ENCODE measurements at regions not wholly inside any gene's neighbourhood (a gene's known extent, or its start where the extent isn't known, plus 50 kb on each side); places are given as distances from the start of the nearest gene placed in this dataset.
"Not testable (repeated sequence)": the region's sequence is repeated elsewhere in the genome, so short reads cannot be mapped to it uniquely, and the experiment has no call there.

- Histone ChIP-seq H3K27ac (no peak overlapping the region), H3K27me3 (no peaks in the 10 kb centered on the region; the same call in 1 of the 2 replicates), H3K9me3 (replicated peaks) (no peaks in the 10 kb centered on the region), H3K36me3 (no peaks in the 10 kb centered on the region), H3K4me1 (no peaks in the 10 kb centered on the region), H3K4me3 (no peak overlapping the region)
- no peak for DNase-seq
Measured at GRCh38 chrX:11836284-11836683, 78.2 kb downstream of the MSL3 start.

DNA sequence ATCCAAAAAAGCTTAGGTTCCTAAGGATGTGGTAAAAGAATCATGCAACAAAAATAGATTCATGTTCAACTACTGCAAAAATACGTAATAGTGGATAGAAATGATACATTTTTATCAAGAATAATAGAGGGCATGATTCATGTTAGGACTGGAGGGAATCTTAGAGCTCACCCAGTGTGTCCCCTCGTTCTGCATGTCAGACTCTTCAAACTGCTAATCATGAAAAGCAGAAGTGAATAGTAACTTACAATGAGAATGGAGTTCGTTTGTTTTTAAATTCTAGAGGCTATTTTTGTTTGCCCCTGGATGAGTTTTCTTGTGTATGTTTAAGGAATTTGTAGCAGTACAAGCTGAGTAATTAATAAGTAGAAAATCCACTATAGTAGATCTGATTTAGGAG is 79.4 kb downstream of the MSL3 start:
- H3K36me3 ChIP-seq: no peaks in the 10 kb centered on the region
- no peaks in the 10 kb centered on the region for H3K4me1 ChIP-seq
- no peak for DNase-seq
- no peak overlapping the region for H3K27ac ChIP-seq
- H3K9me3 ChIP-seq (replicated peaks): no peaks in the 10 kb centered on the region
- no peak overlapping the region for H3K4me3 ChIP-seq
- H3K27me3 ChIP-seq: no peaks in the 10 kb centered on the region; the same call in 1 of the 2 replicates

GRCh38 chrX:11864171-11864570 is 106.1 kb downstream of the MSL3 start:
- H3K9me3 ChIP-seq (replicated peaks): no peaks in the 10 kb centered on the region
- H3K27ac ChIP-seq: no peak overlapping the region
- H3K27me3 ChIP-seq: no peaks in the 10 kb centered on the region
- DNase-seq: no peak
- H3K4me1 ChIP-seq: no peaks in the 10 kb centered on the region
- H3K36me3 ChIP-seq: no peaks in the 10 kb centered on the region
- H3K4me3 ChIP-seq: no peak overlapping the region

DNA sequence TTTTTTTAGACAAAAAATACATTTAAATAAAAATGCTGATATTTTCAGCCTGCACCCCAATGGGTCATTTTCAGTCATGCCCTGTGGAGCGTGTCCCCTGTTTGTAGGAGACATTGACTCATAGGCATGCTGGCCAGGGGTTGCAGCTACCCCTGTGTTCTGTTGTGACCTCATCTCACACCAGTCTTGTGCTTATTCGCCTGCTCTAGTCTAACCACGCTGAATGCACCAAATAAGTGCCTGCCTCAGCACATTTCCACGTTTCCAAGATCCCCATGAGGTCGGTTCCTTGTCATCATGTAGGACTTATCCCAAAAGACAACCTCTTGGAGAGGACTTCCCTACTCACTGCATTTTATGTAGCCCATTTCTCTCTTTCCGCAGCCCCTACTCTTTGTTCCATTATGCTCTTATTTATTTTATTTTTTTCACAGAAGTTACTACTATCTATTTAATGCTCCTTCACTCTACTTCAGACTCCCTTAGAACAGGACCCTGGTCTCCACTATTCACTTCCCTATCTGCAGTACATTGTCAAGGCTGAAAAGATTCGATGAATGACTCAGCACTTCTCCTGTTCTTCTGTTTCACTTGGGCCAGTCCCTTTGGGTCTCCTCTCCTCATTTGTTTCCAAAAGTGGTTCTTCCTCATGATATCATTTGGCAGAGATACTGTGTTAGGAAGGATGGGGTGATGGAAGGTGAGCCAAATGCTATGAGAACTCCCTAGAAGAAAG is 109.7 kb downstream of the MSL3 start:
- Histone ChIP-seq H3K4me1 (no peaks in the 10 kb centered on the region), H3K36me3 (no peaks in the 10 kb centered on the region), H3K27me3 (no peaks in the 10 kb centered on the region), H3K4me3 (no peak overlapping the region), H3K27ac (no peak overlapping the region), H3K9me3 (replicated peaks) (no peaks in the 10 kb centered on the region)
- no peak for DNase-seq

GRCh38 chrX:11870789-11871188 is 112.8 kb downstream of the MSL3 start:
- no peak for DNase-seq
- Histone ChIP-seq H3K27ac (no peak overlapping the region), H3K4me1 (no peaks in the 10 kb centered on the region), H3K4me3 (no peak overlapping the region), H3K9me3 (replicated peaks) (no peaks in the 10 kb centered on the region), H3K27me3 (no peaks in the 10 kb centered on the region), H3K36me3 (no peaks in the 10 kb centered on the region)

- DNase-seq: no peak
- no peaks in the 10 kb centered on the region for H3K9me3 ChIP-seq (replicated peaks)
- no peak overlapping the region for H3K4me3 ChIP-seq
- no peak overlapping the region for H3K27ac ChIP-seq
- H3K36me3 ChIP-seq: no peaks in the 10 kb centered on the region
- no peaks in the 10 kb centered on the region for H3K4me1 ChIP-seq
- H3K27me3 ChIP-seq: no peaks in the 10 kb centered on the region
Measured at GRCh38 chrX:11881485-11882170, 123.6 kb downstream of the MSL3 start.

DNA sequence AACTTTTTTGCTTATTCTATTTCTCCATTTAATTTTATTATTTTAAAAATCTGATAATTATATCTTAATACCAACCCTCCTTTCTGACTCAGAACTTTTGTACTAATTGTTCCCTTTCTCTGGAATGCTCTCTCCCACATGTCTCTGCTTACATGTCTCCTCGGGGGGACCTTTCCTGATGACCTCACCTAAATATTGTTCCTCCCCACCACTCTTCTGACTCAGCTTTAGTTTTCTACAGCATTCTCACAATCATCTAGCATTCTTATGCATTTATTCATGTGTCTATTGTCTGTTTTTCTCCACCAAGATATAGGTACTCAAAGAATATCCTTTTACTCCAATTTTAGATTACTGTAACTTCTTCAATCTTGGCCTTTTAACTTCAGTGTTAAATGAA is 128.7 kb downstream of the MSL3 start:
- Histone ChIP-seq H3K36me3 (no peaks in the 10 kb centered on the region), H3K4me3 (no peak overlapping the region), H3K27me3 (no peaks in the 10 kb centered on the region), H3K4me1 (peaks cover 8% of the 10 kb centered on the region; the same call in 1 of the 2 replicates), H3K27ac (no peak overlapping the region), H3K9me3 (replicated peaks) (no peaks in the 10 kb centered on the region)
- no peak for DNase-seq

GRCh38 chrX:11887175-11887574 is 129.1 kb downstream of the MSL3 start:
- Histone ChIP-seq H3K27me3 (no peaks in the 10 kb centered on the region), H3K9me3 (replicated peaks) (no peaks in the 10 kb centered on the region), H3K36me3 (no peaks in the 10 kb centered on the region), H3K4me1 (peaks cover 8% of the 10 kb centered on the region; the same call in 1 of the 2 replicates), H3K4me3 (no peak overlapping the region), H3K27ac (no peak overlapping the region)
- no peak for DNase-seq

DNA sequence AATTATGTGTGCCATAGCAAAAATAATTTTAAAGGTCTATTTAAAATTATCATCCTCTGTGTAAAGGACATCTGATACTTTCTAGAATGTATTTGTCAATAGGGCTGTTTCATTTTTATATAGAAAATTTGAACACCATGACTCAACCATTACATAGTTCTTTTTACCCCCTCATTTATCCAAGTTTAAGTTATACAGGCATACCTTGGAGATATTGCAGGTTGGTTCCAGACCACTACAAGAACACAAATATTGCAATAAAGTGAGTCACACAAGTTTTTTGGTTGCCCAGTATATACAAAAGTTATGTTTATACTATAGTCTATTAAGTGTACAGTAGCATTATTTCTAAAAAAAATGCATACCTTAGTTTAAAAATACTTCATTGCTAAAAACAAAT is 130.4 kb downstream of the MSL3 start:
- DNase-seq: no peak
- Histone ChIP-seq H3K27ac (no peak overlapping the region), H3K4me3 (no peak overlapping the region), H3K9me3 (replicated peaks) (no peaks in the 10 kb centered on the region), H3K36me3 (no peaks in the 10 kb centered on the region), H3K4me1 (peaks cover 8% of the 10 kb centered on the region; the same call in 1 of the 2 replicates), H3K27me3 (no peaks in the 10 kb centered on the region)

GRCh38 chrX:11889791-11890190 is 131.8 kb downstream of the MSL3 start:
- no peak overlapping the region for H3K27ac ChIP-seq
- H3K27me3 ChIP-seq: no peaks in the 10 kb centered on the region
- no peak overlapping the region for H3K4me3 ChIP-seq
- H3K4me1 ChIP-seq: peaks cover 11% of the 10 kb centered on the region; the same call in 1 of the 2 replicates
- H3K9me3 ChIP-seq (replicated peaks): no peaks in the 10 kb centered on the region
- no peak for DNase-seq
- H3K36me3 ChIP-seq: no peaks in the 10 kb centered on the region

DNA sequence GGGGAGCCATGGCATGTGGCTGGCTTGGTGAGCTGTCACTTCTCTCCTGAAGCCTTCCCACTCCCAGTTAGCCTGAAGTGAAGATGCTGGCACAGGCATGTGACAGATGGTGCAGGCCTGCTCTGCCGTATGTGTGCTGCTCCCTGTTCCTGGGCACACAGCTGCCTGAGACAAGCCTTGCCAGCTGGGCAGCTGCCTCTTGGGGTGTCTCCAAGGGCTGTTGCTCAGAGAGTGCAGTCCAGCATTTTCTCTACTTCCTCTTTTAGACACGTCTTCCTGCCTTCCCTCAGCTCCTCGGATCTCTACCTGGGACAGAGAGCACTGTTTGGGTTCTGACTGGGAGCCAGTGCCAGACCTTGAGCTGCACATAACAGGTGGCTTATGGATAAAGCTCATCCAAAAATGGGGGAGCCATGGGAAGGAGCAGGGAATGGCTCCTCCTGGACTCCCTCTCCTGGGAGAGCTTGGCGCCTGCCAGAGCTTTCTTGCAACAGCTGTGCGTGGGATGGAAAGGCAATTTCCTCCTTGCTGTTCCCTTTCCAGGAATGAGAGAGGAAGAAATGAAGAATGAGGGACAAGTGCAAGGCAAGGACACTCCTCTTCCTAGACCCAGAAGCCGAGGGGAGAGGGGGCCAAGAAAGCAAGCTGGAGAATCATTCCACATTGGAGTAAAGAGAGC is 132.9 kb downstream of the MSL3 start:
- H3K9me3 ChIP-seq (replicated peaks): no peaks in the 10 kb centered on the region
- H3K27me3 ChIP-seq: no peaks in the 10 kb centered on the region
- H3K4me3 ChIP-seq: peak overlapping the region; percentile 16
- DNase-seq: peak; percentile 47 to 57
- no peaks in the 10 kb centered on the region for H3K36me3 ChIP-seq
- H3K4me1 ChIP-seq: peaks cover 11% of the 10 kb centered on the region; the same call in 1 of the 2 replicates
- peak overlapping the region; percentile 52 for H3K27ac ChIP-seq

DNA sequence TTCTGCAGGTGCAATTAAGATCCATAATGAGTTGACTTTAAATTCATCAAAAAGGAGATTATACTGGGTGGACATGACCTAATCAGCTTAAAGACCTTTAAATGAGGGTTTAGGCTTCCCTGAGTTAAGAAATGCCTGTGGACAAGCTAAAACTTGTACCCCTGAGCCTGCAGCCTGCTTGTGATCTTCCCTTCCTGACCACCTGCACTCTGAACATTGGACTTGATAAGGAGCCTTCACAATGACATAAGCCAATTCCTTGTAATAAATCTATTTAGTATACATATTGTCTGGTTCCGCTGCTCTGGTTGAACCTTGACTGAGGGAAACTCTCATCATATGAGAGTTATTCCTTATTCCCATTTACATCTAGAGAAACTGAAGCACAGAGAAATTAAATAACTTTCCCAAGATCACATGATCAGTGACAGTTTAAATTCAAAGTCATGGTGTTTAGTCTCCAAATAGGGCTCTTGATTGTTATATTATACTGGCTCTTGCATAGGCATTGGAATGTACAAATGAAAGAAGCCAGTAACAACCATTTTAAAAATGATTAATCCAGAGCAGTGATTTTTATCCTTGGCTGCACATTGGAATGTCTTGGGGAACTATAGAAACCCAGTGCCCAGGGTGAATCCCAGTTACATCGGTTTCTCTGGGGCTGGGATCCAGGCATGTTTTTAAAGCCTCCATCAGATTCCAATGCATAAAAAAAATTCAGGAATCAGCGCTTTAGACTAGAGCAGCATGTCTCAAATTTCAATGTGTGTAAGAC is 136.1 kb downstream of the MSL3 start:
- no peaks in the 10 kb centered on the region for H3K27me3 ChIP-seq
- no peaks in the 10 kb centered on the region for H3K36me3 ChIP-seq
- H3K4me1 ChIP-seq: peaks cover 16% of the 10 kb centered on the region
- no peak for DNase-seq
- no peaks in the 10 kb centered on the region for H3K9me3 ChIP-seq (replicated peaks)
- H3K27ac ChIP-seq: no peak overlapping the region
- no peak overlapping the region for H3K4me3 ChIP-seq

GRCh38 chrX:11899091-11899490 is 141.1 kb downstream of the MSL3 start:
- H3K36me3 ChIP-seq: no peaks in the 10 kb centered on the region
- peaks cover 22% of the 10 kb centered on the region for H3K4me1 ChIP-seq
- peak; percentile 14 to 45 for DNase-seq
- H3K9me3 ChIP-seq (replicated peaks): no peaks in the 10 kb centered on the region
- H3K27me3 ChIP-seq: no peaks in the 10 kb centered on the region
- H3K4me3 ChIP-seq: no peak overlapping the region
- H3K27ac ChIP-seq: peak overlapping the region; percentile 77

- not testable (repeated sequence) for H3K27ac ChIP-seq; H3K9me3 ChIP-seq (replicated peaks); H3K36me3 ChIP-seq; H3K4me3 ChIP-seq; DNase-seq; H3K27me3 ChIP-seq; H3K4me1 ChIP-seq
Measured at GRCh38 chrX:11905933-11906332, 147.9 kb downstream of the MSL3 start.

DNA sequence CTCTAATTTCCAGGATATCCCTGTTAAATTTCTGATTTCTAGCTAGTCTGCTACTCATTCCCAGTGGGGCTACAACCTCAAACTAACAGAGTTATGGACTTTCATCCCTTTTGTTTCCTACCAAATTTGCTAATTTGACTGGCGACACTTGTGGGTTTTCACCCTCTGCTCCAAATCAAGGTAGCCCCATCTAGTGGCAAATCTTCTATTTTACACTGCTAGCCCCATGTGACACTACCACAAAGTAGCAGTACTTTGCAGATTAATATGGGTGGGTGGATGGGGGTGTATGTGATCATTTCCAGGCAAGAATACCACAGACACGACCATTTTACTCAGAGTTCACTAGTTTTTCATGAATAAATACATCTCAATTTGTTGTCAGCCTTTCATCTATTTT is 150.3 kb downstream of the MSL3 start:
- peak; percentile 26 to 59 for DNase-seq
- Histone ChIP-seq H3K27ac (no peak overlapping the region), H3K9me3 (replicated peaks) (no peaks in the 10 kb centered on the region), H3K27me3 (no peaks in the 10 kb centered on the region), H3K4me1 (no peaks in the 10 kb centered on the region), H3K4me3 (no peak overlapping the region), H3K36me3 (no peaks in the 10 kb centered on the region)
